Activated T-cell treated with anti-CD3 and anti-CD28 coated beads, Interleukin-2, amount 50 U/mL, for 24 hours (primary cell): ENCODE measurements at regions not wholly inside any gene's neighbourhood (a gene's known extent, or its start where the extent isn't known, plus 50 kb on each side); places are given as distances from the start of the nearest gene placed in this dataset.
A peak's percentile ranks its signal among the peaks of the same experiment; 100 is the strongest.

Experiments
- DNase-seq: peaks from one replicate; pipeline ENCODE4 v3.0.0-alpha.2; 2020
- H3K27ac Mint-ChIP-seq: 2 replicates; pipeline ENCODE4 v1.8.0; 2020; ENCODE audit warnings: mild to moderate bottlenecking, mixed read lengths
- H3K27me3 Mint-ChIP-seq: 2 replicates; pipeline ENCODE4 v1.8.0; 2020; ENCODE audit warnings: mixed read lengths
- H3K36me3 Mint-ChIP-seq: 2 replicates; pipeline ENCODE4 v1.8.0; 2020; ENCODE audit warnings: low read depth, mixed read lengths
- H3K4me1 Mint-ChIP-seq: 2 replicates; pipeline ENCODE4 v1.8.0; 2020; ENCODE audit warnings: low read depth, mixed read lengths
- H3K4me3 Mint-ChIP-seq: 2 replicates; pipeline ENCODE4 v1.8.0; 2020; ENCODE audit warnings: mild to moderate bottlenecking, moderate library complexity, mixed read lengths
- H3K9me3 Mint-ChIP-seq: 2 replicates; pipeline ENCODE4 v1.8.0; 2020; ENCODE audit warnings: mixed read lengths

DNA sequence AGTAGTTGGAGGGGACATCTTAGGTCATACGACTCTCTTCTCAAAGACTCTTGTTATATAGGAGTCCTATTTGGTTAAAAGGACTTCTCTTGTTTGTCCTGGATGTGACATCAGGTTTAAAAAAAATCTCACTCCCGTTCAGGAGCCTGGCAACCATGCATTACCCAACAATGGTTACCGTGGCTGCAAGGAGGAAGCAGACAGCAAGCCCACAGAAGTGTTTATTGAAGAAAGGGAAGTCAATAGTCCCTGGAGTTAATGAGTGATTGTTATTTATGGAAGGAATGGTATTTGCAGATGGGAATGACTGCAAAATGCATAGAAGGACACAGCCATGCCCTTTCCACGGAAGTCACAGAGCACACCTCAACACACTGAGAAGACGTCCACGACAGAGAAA lies 75.9 kb upstream of the ENPP6 start:
- H3K27me3 Mint-ChIP-seq, result peaks cover 5% of the 10 kb centered on the region
- H3K4me1 Mint-ChIP-seq, result peaks cover 25% of the 10 kb centered on the region
- no peak overlapping the region for H3K27ac Mint-ChIP-seq
- H3K4me3 Mint-ChIP-seq, result no peak overlapping the region
- no peak for DNase-seq
- no peaks in the 10 kb centered on the region for H3K9me3 Mint-ChIP-seq
- no peaks in the 10 kb centered on the region for H3K36me3 Mint-ChIP-seq

- Mint-ChIP-seq H3K27ac (no peak overlapping the region), H3K4me1 (peaks cover 32% of the 10 kb centered on the region), H3K4me3 (no peak overlapping the region), H3K9me3 (no peaks in the 10 kb centered on the region), H3K27me3 (peaks cover 5% of the 10 kb centered on the region), H3K36me3 (no peaks in the 10 kb centered on the region)
- no peak for DNase-seq
These were observed 75.2 kb upstream of the ENPP6 start for GRCh38 chr4:184292877-184293276.

GRCh38 chr4:184292465-184292867 lies 74.8 kb upstream of the ENPP6 start:
- no peak overlapping the region for H3K4me3 Mint-ChIP-seq
- peaks cover 36% of the 10 kb centered on the region for H3K4me1 Mint-ChIP-seq
- no peak overlapping the region for H3K27ac Mint-ChIP-seq
- no peaks in the 10 kb centered on the region for H3K9me3 Mint-ChIP-seq
- peaks cover 5% of the 10 kb centered on the region for H3K27me3 Mint-ChIP-seq
- no peak for DNase-seq
- no peaks in the 10 kb centered on the region for H3K36me3 Mint-ChIP-seq

DNA sequence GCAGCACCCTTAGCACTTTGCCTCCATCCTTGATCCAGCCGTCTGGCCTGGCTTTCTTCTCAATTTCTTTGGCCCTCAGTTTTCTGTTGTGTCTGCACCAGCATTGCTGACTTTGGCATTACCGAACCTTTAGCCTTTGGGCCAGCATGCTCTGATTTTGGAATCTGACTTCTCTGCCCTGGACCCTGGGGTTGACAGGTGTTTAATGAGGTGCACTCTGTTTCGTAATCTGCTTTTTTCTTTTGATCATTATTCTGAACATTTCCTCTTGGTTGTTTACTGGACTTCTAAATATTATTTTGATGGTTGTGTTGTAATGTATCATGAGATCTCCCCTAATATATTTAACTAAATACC lies 71.5 kb upstream of the ENPP6 start:
- no peaks in the 10 kb centered on the region for H3K27me3 Mint-ChIP-seq
- H3K4me3 Mint-ChIP-seq, result no peak overlapping the region
- peaks cover 50% of the 10 kb centered on the region for H3K4me1 Mint-ChIP-seq
- H3K27ac Mint-ChIP-seq, result peak overlapping the region; percentile 91
- no peak for DNase-seq
- no peaks in the 10 kb centered on the region for H3K36me3 Mint-ChIP-seq
- no peaks in the 10 kb centered on the region for H3K9me3 Mint-ChIP-seq

DNA sequence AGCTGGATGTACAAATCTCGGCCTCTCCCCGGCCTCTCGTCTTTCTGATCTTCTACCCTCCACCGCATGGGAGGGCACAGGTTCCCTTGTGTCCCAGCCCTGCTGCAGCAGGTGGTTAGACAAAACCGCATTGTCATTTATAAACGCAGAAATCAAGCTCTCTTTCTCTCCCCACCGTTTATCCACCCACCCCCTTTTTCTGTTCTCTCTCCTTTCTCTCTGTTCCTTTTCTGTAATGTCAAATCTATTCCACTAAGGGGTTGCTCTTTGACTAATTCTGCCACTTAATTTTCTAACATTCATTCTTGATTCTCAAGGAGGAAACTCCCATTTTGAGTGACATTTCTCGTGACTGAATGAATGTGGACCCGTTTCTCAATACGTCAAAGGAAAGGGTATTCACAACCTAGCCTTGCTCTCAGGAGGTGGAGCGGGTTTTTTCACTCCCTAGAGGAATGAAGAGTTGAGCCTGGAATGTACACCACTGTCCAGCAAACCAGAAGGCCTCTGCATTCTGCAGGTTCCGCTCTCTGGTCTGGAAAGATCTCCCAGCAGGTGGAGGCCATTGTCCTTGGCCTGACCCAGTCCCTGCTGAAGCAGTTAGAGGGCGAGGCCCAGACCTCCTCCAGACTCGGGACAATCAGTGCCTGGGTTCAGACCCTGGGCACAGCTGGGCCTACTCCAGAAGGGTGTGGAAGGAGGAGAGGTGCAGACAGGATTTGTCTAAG lies 70.9 kb upstream of the ENPP6 start:
- H3K27me3 Mint-ChIP-seq, result no peaks in the 10 kb centered on the region
- H3K9me3 Mint-ChIP-seq, result no peaks in the 10 kb centered on the region
- H3K4me3 Mint-ChIP-seq, result peak overlapping the region; percentile 61
- DNase-seq, result peak; percentile 65
- H3K36me3 Mint-ChIP-seq, result no peaks in the 10 kb centered on the region
- H3K4me1 Mint-ChIP-seq, result peaks cover 54% of the 10 kb centered on the region
- H3K27ac Mint-ChIP-seq, result peak overlapping the region; percentile 91

- Mint-ChIP-seq H3K4me1 (peaks cover 63% of the 10 kb centered on the region), H3K27me3 (no peaks in the 10 kb centered on the region), H3K4me3 (peak overlapping the region; percentile 61), H3K9me3 (no peaks in the 10 kb centered on the region), H3K36me3 (no peaks in the 10 kb centered on the region), H3K27ac (peak overlapping the region; percentile 91)
- DNase-seq, result no peak
These were observed 70.1 kb upstream of the ENPP6 start for GRCh38 chr4:184287697-184288255.

DNA sequence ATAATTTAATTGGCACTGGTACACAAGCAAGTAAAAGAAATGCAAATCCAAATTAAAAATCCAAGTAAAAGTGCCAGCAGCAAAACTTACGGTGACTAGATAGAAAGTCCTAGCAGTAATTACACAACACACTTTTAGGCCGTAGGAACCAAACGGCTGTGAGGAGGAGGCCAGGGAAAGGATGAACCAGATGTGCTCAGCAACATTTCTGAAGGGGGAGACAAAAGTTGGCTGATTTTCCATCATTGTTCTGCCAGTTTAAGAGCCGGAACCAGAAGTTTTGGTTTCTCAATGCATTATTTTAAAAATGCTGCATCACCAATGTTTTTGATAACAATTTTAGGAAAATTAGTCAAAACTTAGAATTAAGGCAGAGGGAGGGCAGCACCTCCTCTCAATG lies 68.7 kb upstream of the ENPP6 start:
- Mint-ChIP-seq H3K27me3 (no peaks in the 10 kb centered on the region), H3K4me1 (peaks cover 77% of the 10 kb centered on the region), H3K36me3 (no peaks in the 10 kb centered on the region), H3K9me3 (no peaks in the 10 kb centered on the region), H3K27ac (no peak overlapping the region), H3K4me3 (no peak overlapping the region)
- no peak for DNase-seq

DNA sequence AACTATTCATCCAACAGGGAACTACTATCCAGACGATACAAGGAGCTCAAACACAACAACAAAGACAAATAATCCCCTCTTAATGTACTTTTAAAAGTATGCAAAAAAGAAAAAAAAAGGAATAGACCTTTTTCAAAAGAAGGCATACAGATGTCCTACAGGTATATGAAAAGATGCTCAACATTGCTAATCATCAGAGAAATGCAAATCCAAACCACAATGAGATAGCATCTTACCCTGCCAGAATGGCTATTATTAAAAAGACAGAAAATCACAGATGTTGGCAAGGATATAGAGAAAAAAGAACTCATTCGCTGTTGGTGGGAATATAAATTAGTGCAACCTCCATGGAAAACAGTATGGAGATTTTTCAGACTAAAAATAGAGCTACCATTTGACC lies 67.1 kb upstream of the ENPP6 start:
- Mint-ChIP-seq H3K27ac (no peak overlapping the region), H3K4me1 (peaks cover 80% of the 10 kb centered on the region), H3K9me3 (no peaks in the 10 kb centered on the region)

DNA sequence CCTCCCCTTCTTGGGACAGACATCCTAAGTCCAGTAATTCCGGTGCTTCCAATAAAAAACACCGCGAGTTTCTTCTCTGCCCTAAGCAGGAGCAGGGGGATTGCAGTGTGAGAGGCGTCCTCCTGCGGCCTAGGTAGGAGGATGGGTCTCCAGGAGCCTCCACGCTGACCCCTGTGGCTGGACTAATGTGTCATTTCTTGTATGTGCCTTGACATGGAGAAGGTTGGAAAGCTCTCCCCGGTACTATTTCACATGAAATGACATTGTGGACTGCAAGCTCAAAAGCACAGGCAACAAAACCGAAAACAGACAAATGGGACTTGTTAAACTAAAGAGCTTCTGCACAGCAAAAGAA lies 66.6 kb upstream of the ENPP6 start:
- no peak for DNase-seq
- H3K36me3 Mint-ChIP-seq, result no peaks in the 10 kb centered on the region
- no peak overlapping the region for H3K4me3 Mint-ChIP-seq
- H3K9me3 Mint-ChIP-seq, result no peaks in the 10 kb centered on the region
- peaks cover 80% of the 10 kb centered on the region for H3K4me1 Mint-ChIP-seq
- H3K27ac Mint-ChIP-seq, result no peak overlapping the region
- no peaks in the 10 kb centered on the region for H3K27me3 Mint-ChIP-seq

More for the DNA sequence above, 67.1 kb upstream of the ENPP6 start:
- no peaks in the 10 kb centered on the region for H3K36me3 Mint-ChIP-seq
- no peaks in the 10 kb centered on the region for H3K27me3 Mint-ChIP-seq
- no peak for DNase-seq
- H3K4me3 Mint-ChIP-seq, result no peak overlapping the region

DNA sequence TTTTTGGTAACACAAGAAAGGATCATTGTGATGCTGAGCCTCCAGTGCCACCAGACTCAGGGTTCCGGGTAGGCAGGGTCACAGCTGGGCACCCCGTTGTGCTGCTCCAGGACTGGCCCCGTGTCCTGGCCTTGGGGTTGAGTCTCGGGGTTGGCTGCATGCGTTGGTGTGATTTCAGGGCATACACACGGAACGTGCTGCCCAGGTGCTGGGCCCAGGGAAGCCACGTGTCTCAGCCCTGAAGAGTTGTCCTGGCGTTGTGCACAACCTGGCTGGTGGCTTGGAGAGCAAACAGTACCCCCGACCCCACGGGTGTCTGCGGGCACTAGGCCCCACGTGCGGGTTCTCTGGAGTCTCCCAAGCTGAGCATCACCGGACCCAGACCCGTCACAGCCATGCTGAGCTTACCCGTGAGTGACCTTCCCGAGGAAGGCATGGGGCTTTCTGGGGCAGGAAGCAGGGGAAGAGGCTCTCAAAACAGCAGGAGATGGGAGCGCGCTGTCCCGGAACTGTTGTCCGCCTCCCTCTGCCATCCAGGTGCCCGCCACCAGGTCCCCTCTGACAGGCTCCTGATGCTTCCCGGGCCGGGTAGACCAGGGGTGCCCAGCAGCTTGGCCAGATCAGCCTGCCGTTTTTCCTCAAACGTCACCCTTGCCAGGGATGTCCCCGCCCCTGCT lies 66.1 kb upstream of the ENPP6 start:
- Mint-ChIP-seq H3K27me3 (no peaks in the 10 kb centered on the region), H3K4me3 (peak overlapping the region; percentile 18), H3K27ac (no peak overlapping the region), H3K36me3 (no peaks in the 10 kb centered on the region), H3K9me3 (no peaks in the 10 kb centered on the region), H3K4me1 (peaks cover 76% of the 10 kb centered on the region)
- no peak for DNase-seq

- peaks cover 75% of the 10 kb centered on the region for H3K4me1 Mint-ChIP-seq
These were observed 65.4 kb upstream of the ENPP6 start for GRCh38 chr4:184282895-184283654.

GRCh38 chr4:184282251-184282713 lies 64.6 kb upstream of the ENPP6 start:
- DNase-seq, result peak; percentile 71
- Mint-ChIP-seq H3K4me3 (peak overlapping the region; percentile 62), H3K27ac (peak overlapping the region; percentile 92), H3K4me1 (peaks cover 75% of the 10 kb centered on the region), H3K36me3 (peaks cover 4% of the 10 kb centered on the region), H3K9me3 (peaks cover 6% of the 10 kb centered on the region), H3K27me3 (no peaks in the 10 kb centered on the region)

More at GRCh38 chr4:184282895-184283654, 65.4 kb upstream of the ENPP6 start:
- H3K36me3 Mint-ChIP-seq, result no peaks in the 10 kb centered on the region
- peak overlapping the region; percentile 92 for H3K27ac Mint-ChIP-seq
- H3K4me3 Mint-ChIP-seq, result peak overlapping the region; percentile 62
- no peaks in the 10 kb centered on the region for H3K27me3 Mint-ChIP-seq
- DNase-seq, result peak; percentile 65
- H3K9me3 Mint-ChIP-seq, result no peaks in the 10 kb centered on the region

DNA sequence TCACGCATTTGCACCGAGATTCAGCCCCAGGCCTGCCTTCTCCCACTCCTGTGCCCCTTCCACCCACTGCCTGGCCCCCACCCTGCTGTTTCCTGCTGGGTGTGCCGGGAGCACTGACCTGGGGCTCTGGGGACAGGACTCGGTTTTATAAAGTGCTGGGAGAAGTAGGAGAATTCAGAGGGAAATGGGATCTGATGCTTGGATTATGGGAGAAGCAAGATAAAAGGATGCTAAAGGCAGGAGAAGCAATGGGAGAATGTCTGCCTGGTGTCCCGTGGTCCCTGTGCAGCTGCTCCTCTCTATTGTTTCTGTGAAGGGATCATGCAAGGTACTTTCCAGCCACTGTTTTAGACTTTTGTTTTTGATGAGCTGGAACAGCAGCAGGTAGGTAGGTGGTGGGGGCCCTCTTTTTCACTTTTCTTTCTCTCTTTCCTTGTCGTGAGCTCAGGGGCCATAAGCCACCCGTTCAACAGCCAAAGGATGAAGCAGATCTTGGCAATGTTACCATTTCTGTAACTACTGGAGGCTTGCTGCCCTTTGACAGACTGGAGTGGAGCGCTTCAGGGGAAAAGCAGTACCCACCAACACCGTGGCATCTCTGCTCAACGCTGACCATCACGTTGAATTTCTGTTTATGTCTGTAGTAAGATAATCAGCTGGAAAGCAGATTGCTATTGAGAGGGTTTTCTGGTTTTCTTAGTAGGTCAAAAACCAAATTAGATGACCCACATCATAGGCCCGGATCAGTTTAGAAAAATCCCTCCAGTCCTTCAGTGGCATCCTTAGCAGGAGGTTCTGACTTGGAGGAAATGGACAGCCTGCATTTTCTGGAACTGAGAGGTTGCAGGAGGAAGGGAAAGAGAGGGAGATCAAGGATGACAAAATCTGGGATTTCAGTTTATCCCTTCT lies 63.8 kb upstream of the ENPP6 start:
- peak; percentile 59 for DNase-seq
- peaks cover 8% of the 10 kb centered on the region for H3K36me3 Mint-ChIP-seq
- peak overlapping the region; percentile 62 for H3K4me3 Mint-ChIP-seq
- peaks cover 78% of the 10 kb centered on the region for H3K4me1 Mint-ChIP-seq
- H3K27ac Mint-ChIP-seq, result peak overlapping the region; percentile 92
- peaks cover 9% of the 10 kb centered on the region for H3K9me3 Mint-ChIP-seq
- H3K27me3 Mint-ChIP-seq, result no peaks in the 10 kb centered on the region

DNA sequence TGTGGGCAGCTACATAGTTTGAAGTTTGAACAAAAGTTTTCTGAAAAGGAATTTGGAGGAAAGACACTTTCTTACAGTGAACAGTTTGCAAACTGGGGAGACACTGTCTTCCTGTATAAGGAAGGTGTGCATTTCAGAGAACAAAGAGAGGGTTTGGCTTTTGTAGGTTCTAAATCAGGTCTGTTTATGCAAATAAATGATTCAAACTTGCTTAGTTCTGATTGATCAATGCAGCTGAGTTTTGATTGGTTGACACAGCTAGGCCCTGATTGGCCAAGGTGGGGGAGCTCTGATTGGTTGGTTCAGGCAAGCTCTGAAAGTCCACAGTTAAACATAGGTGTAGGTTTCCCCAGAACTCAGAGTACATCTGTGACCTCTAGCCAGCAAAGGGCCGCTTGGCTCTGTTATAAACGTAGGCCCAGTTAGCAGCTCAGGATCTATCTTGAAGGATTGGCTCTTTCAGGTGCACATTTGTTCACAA lies 63.0 kb upstream of the ENPP6 start:
- peak overlapping the region; percentile 62 for H3K4me3 Mint-ChIP-seq

More for the DNA sequence above, 63.0 kb upstream of the ENPP6 start:
- Mint-ChIP-seq H3K9me3 (peaks cover 12% of the 10 kb centered on the region), H3K36me3 (peaks cover 10% of the 10 kb centered on the region), H3K4me1 (peaks cover 82% of the 10 kb centered on the region), H3K27me3 (no peaks in the 10 kb centered on the region), H3K27ac (peak overlapping the region; percentile 92)
- DNase-seq, result no peak
